ENCODE measurements at regions not wholly inside any gene's neighbourhood (a gene's known extent, or its start where the extent isn't known, plus 50 kb on each side); places are given as distances from the start of the nearest gene placed in this dataset.

GRCh38 chr17:34201767-34202166 is 53.3 kb upstream of the CCL2 start:
- no peak for DNase-seq

- peak in 1 of 2 donors; percentile 26 for DNase-seq
Observed at GRCh38 chr17:34203018-34203638, 52.0 kb upstream of the CCL2 start.

- DNase-seq, result no peak
Observed at GRCh38 chr17:34204402-34204801, 50.7 kb upstream of the CCL2 start.
